IPS-NIHi11 (cell line): ENCODE measurements at regions not wholly inside any gene's neighbourhood (a gene's known extent, or its start where the extent isn't known, plus 50 kb on each side); places are given as distances from the start of the nearest gene placed in this dataset.
A peak's percentile ranks its signal among the peaks of the same experiment; 100 is the strongest.

ENCODE experiments used
- DNase-seq: peaks from one replicate; pipeline ENCODE4 v3.0.0; 2012; ENCODE audit warnings: mixed read lengths, low spot score

DNA sequence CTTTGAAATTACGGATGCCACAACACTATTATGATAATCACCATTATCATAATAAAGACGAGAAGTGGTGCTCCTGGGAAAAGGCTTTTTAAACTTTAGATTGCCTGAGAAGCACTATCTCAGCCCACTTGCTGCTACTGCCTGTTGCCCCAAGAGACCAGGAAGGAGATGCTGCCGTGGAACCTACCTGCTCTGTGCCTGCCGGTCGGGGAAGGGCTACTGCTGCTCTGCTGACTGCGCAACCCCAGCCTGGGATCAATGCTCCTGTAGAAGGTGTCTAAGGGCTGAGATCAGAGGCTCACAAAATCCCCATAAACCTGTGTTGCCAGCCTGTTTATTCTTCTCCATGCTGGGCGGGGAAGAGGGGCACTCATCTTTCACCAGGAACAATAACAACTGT is 145.3 kb upstream of the VCX3B start:
- DNase-seq: peak; percentile 4

GRCh38 chrX:8323356-8323755 is 141.3 kb upstream of the VCX3B start:
- no peak for DNase-seq

DNA sequence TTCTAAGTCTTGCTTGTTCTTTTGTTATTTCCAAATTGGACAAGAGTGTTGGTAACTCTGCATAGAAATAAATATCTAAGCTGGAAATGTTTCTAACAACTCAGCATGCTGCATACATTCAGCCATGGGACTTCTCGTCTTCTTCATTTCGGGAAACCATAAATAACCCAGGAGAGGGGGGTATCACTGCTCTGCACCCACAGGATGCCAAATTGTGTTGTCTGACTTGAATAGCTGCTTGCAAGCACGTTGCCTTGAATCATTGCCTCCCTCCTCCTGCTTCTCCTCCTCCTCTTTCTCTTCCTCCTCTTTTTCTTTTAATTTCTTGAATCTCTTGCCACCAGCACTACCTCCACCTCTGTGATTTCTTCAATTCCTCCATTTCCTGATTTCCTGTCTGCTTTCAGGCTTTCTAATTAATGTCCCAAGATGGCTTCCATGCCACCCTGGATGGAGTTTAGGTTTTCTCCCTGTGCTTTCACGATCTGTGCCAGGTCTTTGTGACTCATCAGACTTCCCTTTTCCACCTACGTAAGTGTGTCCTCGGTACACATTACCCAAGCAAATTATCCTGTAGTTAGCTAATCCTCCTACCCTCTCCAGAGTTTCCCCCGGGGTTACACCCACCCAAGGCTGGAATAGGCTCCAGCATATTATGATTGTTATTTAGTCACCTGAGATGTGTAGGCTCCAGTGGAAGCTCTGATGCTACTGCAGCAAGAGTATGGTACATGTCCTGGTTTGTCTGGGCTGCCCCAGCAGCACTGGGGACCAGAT is 122.6 kb upstream of the VCX3B start:
- no peak for DNase-seq

DNA sequence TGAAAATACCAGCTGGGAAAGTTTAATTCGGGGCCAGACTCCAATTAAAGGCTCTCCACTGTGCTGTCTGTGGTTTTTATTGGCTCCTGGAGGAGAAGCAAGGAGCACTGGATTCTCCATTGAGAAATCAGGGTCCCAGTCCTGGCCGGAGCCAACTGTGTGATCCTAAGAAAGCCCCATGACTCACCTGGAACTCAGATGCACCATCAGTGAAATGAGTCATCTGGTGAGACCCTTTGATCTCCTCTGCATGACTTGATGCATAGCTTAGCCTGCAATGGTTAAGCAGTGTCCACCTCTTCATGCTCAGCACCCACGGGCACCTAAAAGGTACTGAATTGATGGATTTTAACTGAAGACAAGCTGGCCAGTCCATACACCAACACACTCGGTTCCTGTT is 119.2 kb upstream of the VCX3B start:
- no peak for DNase-seq

- DNase-seq: no peak
Measured at GRCh38 chrX:8346060-8346459, 118.6 kb upstream of the VCX3B start.

- DNase-seq: no peak
Measured at GRCh38 chrX:8346892-8347291, 117.7 kb upstream of the VCX3B start.

DNA sequence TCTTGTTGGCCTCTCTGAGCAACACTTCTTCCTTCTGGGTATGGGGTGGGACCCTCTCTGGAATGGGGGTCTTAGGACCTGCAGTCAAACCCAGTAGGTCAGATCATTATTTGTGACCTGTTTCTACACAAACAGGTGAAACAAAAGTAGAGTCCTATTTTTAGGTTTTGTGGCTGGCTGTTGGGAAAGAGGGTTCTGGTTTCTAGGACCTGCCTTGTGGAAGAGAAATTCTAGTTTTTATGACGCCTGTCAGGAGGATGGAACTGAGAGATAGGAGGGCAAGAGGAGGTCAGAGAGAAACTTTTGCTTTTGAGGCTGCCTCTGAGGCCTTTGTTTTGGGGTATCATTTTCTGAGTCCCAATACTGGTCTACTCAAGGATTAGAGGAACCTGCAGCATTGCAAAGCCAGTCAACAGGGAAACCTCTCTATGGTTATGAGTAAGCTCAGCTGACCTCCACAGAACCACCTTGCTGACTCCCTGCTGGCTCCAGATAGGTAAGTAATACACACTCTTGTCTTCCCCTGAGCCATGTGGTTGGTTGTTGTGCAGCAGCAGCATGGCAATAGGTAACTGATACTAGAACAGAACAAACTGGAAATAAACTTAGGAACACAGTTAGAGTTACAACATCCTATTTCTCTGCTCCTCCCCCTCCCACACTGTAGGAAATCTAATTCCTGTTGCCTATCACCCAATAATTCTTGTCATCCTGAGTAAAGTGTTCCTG is 114.7 kb upstream of the VCX3B start:
- DNase-seq: no peak

GRCh38 chrX:8358302-8358701 is 106.3 kb upstream of the VCX3B start:
- no peak for DNase-seq

- peak; percentile 26 for DNase-seq
Measured at GRCh38 chrX:8364369-8365141, 100.1 kb upstream of the VCX3B start.

DNA sequence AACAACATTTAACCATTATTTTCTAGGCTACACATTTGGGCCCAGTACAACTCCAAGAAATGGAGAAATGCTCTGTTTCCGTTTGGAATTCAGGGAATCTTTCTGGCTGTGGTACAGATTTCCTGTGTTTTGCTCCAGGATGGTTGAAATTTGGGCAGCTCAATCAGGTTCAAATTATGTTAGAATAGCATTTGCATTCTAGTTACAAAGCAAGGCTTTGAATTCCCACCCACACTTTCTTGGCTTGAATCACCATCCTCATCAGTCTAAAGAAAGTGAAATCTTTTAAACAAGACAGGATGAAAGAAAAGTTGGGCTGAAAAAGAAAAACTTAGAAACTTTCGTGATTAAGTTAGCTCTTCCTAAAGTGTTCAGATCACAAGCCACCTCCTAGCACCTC is 98.1 kb upstream of the VCX3B start:
- DNase-seq: no peak

DNA sequence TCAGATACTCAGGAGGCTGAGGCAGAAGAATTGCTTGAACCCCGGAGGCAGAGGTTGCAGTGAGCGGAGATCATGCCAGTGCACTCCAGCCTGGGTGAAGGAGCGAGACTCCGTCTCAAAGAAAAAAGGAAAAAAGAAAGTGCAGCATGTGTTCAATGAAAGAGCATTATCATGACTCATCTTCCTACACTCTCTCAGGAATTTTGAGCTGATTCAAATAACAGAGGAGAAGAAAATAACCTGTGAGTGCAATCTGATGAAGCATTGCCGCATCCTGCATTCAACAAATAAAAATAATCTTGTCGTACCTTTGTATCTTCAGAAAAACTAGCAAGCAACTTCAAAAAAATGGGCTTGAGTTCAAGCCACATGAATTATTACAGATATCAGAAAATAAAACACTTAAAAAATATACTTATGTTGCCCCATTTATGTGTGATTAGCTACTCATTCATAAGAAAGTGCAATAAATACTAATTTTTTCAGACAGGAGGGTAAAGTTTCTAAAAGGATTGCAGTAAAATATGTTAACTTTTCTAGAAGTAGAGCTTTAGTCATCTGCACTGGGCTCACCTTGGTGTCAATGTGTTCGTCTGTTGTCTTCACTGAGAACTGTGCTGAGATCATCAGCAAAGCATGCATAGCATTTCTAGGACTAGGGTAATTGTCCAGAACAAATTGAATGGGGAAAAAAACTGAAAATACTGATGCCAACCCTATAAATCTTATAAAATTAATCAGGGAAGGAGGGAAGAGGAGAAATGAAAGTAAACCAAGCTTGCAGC is 90.4 kb upstream of the VCX3B start:
- DNase-seq: no peak

GRCh38 chrX:8377041-8377440 is 87.6 kb upstream of the VCX3B start:
- DNase-seq: no peak

DNA sequence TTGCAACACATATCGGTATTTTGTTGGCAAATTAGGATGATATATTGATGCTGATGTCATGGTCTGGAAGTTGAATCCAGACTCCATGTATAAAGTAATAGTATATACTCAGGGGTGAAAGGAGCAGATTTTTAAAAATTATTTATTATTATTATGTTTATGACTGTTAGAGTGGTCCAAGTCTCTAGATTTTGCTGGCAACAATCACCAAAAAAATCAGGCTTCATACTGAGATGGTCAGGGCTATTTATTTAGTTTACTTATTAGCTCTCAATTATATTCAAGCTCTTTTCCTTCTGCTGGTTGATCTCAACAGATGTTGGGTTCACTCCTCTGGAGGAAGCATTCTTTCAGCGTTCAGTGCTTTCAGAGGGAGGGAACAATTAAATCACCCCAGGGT is 73.9 kb upstream of the VCX3B start:
- DNase-seq: no peak

DNA sequence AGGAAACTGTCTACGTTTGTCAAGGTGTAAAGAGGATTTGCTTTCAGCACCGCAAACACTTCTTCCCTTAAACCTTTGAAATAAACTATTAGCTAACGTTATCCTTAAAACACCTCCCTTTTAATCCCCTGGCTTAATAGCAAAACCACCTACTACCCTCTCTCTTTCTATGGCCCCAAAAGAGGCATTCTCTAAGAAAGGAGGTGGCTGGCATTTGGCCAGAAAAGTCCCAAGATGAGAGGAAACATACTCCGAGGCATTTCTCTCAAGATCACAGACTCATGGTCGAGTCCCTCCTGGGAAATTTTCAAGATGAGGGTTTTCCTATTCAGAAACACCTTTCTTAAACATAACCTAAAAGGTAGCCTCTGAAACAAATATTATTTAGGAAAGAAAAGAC is 60.6 kb upstream of the VCX3B start:
- DNase-seq: no peak

DNA sequence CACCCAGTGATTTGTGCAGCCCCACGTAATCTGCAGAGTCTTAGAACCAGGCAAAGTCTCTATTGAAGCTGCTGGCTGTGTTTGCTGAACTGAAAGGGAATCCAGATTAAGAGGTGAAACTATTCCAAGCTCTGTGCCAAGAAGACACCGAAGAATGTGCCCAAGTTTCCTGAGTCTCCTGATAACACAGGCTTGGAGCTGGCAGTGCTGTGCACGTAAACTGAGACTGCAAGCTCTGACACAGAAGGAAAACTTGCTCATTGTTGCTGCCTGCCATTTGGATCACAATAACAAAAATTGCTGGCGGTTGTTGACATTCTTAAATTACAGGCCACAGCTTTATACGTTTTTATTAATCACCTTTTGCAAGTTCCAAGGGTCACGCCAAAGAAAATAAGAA is 60.2 kb upstream of the VCX3B start:
- DNase-seq: no peak

- no peak for DNase-seq
Measured at GRCh38 chrX:8404926-8405325, 59.7 kb upstream of the VCX3B start.

DNA sequence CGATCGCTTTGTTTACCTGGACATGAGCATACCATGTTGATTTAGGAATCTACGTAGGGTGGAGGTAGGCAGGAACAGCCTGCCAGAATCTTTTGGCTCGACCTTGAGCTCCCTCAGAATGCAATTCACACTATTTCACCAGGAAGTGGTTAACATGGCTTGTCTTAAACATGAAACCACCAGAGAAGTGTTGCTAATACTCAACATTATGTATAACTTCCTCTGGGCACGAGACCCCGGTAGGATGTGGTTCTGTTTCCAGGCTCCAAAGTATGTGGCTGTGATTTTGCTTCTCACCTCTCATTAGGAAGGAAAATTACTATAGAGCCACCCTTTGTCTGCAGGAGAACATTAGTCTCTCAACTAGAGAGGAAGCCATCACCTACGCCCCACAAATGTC is 59.0 kb upstream of the VCX3B start:
- no peak for DNase-seq

GRCh38 chrX:8413279-8413678 is 51.4 kb upstream of the VCX3B start:
- no peak for DNase-seq
